SK-N-SH (cell line): ENCODE measurements at regions not wholly inside any gene's neighbourhood (a gene's known extent, or its start where the extent isn't known, plus 50 kb on each side); places are given as distances from the start of the nearest gene placed in this dataset.

Source experiments
- CTCF ChIA-PET: fragments of 300-600, 350-600 bp; formaldehyde crosslinking; extraction: SDS; loops from one replicate; lab custom pipeline; 2021; lab: Yijun Ruan, JAX
- POLR2A ChIA-PET: fragments of 350-600 bp; sonication (Branson Sonifier 250); formaldehyde crosslinking; extraction: SDS; loops from one replicate; lab custom pipeline; 2020; ENCODE audit warnings: antibody characterized with exemption, inconsistent platforms; lab: Yijun Ruan, JAX
- DNase-seq: peaks from one replicate; pipeline ENCODE4 v3.0.0; 2012
- H2AFZ ChIP-seq: fragments of 200-600 bp; sonication (generic); 2 replicates; pipeline ENCODE4 v1.8.1; 2016; ENCODE audit warnings: antibody characterized with exemption, mild to moderate bottlenecking, low read depth
- H3F3A ChIP-seq: fragments of 200-600 bp; sonication (generic); replicated peaks from 2 replicates; pipeline ENCODE3; 2016; ENCODE audit warnings: antibody characterized with exemption, mild to moderate bottlenecking; ENCODE audit not compliant: insufficient read depth
- H3K27ac ChIP-seq, 2 experiments: fragments of 200-500 bp in 1 of 2; fragments of 200-600 bp in 1 of 2; sonication (Bioruptor generic) in 1 of 2; sonication (generic), shearing (Covaris generic) in 1 of 2; 2 replicates each; pipeline versions ENCODE4 v1.5.1 to v1.6.1; 2014 to 2016; ENCODE audit warnings: low read depth in 2 of 2, inconsistent platforms in 1 of 2, low read length in 1 of 2, mild to moderate bottlenecking in 1 of 2, mixed read lengths in 1 of 2
- H3K27me3 ChIP-seq: fragments of 200-600 bp; sonication (generic), shearing (Covaris generic); 2 replicates; pipeline ENCODE4 v1.6.1; 2016; ENCODE audit warnings: mixed run types; ENCODE audit not compliant: insufficient read depth
- H3K36me3 ChIP-seq, 2 experiments: fragments of 200-500 bp in 1 of 2; fragments of 200-600 bp in 1 of 2; sonication (Bioruptor generic) in 1 of 2; sonication (generic) in 1 of 2; replicated peaks in 1 of 2; 2 replicates each; pipeline versions ENCODE3 to v1.5.1; 2014 to 2016; ENCODE audit warnings: low read length in 1 of 2, mild to moderate bottlenecking in 1 of 2; ENCODE audit not compliant: insufficient read depth in 2 of 2, control insufficient read depth in 1 of 2
- H3K4me1 ChIP-seq, 2 experiments: fragments of 200-500 bp in 1 of 2; fragments of 200-600 bp in 1 of 2; sonication (Bioruptor generic) in 1 of 2; sonication (generic), shearing (Covaris generic) in 1 of 2; 2 replicates each; pipeline versions ENCODE4 v1.5.1 to v1.6.1; 2014 to 2016; ENCODE audit warnings: low read depth in 1 of 2, low read length in 1 of 2, mixed run types in 1 of 2; ENCODE audit not compliant: insufficient read depth in 2 of 2, control insufficient read depth in 1 of 2
- H3K4me2 ChIP-seq: fragments of 200-600 bp; sonication (generic), shearing (Covaris generic); 2 replicates; pipeline ENCODE4 v1.6.1; 2017; ENCODE audit warnings: mixed run types
- H3K4me3 ChIP-seq, 2 experiments: fragments of 200-500 bp in 1 of 2; fragments of 200-600 bp in 1 of 2; sonication (Bioruptor generic) in 1 of 2; sonication (generic), shearing (Covaris generic) in 1 of 2; 2 replicates each; pipeline versions ENCODE4 v1.5.1 to v1.8.1; 2014 to 2016; ENCODE audit warnings: low read depth in 2 of 2, inconsistent platforms in 1 of 2, low read length in 1 of 2, mild to moderate bottlenecking in 1 of 2, mixed read lengths in 1 of 2, moderate library complexity in 1 of 2
- H3K79me2 ChIP-seq: fragments of 200-600 bp; sonication (generic); 2 replicates; pipeline ENCODE4 v1.8.1; 2017; ENCODE audit warnings: mild to moderate bottlenecking; ENCODE audit not compliant: insufficient read depth
- H3K9ac ChIP-seq: fragments of 200-600 bp; sonication (generic); 2 replicates; pipeline ENCODE4 v1.6.1; 2017; ENCODE audit warnings: mixed run types
- H3K9me2 ChIP-seq: fragments of 200-600 bp; sonication (generic); 2 replicates; pipeline ENCODE4 v1.6.1; 2017; ENCODE audit warnings: mixed run types
- H3K9me3 ChIP-seq: fragments of 200-600 bp; sonication (generic); 2 replicates; pipeline ENCODE4 v1.6.1; 2017; ENCODE audit warnings: mixed run types, mild to moderate bottlenecking, moderate library complexity
- H4K20me1 ChIP-seq: fragments of 200-600 bp; sonication (generic); 2 replicates; pipeline ENCODE4 v1.6.1; 2017; ENCODE audit warnings: mild to moderate bottlenecking, mixed run types; ENCODE audit not compliant: insufficient read depth
- CTCF ChIP-seq: fragments of 200-600 bp; sonication (generic); IDR thresholded peaks from 2 replicates; pipeline ENCODE4 v1.6.1; 2017; ENCODE audit warnings: antibody characterized with exemption, mild to moderate bottlenecking, moderate library complexity
- EP300 ChIP-seq, 2 experiments: IDR thresholded peaks; 2 replicates each; pipeline versions ENCODE4 v1.4.0 to v1.6.1; 2012; ENCODE audit warnings: borderline replicate concordance in 1 of 2, low read depth in 1 of 2, low read length in 1 of 2
- EZH2phosphoT487 ChIP-seq: fragments of 200-600 bp; sonication (generic); IDR thresholded peaks from 2 replicates; pipeline ENCODE4 v1.6.1; 2017; ENCODE audit warnings: low read depth, mixed run types, mild to moderate bottlenecking, antibody characterized with exemption, moderate library complexity, borderline replicate concordance
- FOXJ3 ChIP-seq: sonication (generic); formaldehyde crosslinking; IDR thresholded peaks from 2 replicates; pipeline ENCODE4 v1.5.1; 2020; ENCODE audit warnings: mild to moderate bottlenecking, missing genetic modification reagents
- FOXM1 ChIP-seq: IDR thresholded peaks from 2 replicates; pipeline ENCODE4 v1.4.0; 2012; ENCODE audit warnings: low read depth, mild to moderate bottlenecking
- GABPA ChIP-seq: IDR thresholded peaks from 2 replicates; pipeline ENCODE4 v1.4.0; 2012; ENCODE audit warnings: low read depth, mild to moderate bottlenecking
- MEF2A ChIP-seq: IDR thresholded peaks from 2 replicates; pipeline ENCODE4 v1.4.0; 2012; ENCODE audit warnings: low read depth, borderline replicate concordance
- MXI1 ChIP-seq: IDR thresholded peaks from 2 replicates; pipeline ENCODE4 v1.6.1; 2012; ENCODE audit warnings: mild to moderate bottlenecking, low read depth, low read length, improper control_type of control experiment
- NRF1 ChIP-seq: IDR thresholded peaks from 2 replicates; pipeline ENCODE4 v1.6.1; 2012; ENCODE audit warnings: low read depth, mild to moderate bottlenecking, low read length
- RAD21 ChIP-seq: IDR thresholded peaks from 2 replicates; pipeline ENCODE4 v1.6.1; 2012; ENCODE audit warnings: mild to moderate bottlenecking, low read length
- RCOR1 ChIP-seq: fragments of 150-350 bp; IDR thresholded peaks from 2 replicates; pipeline ENCODE4 v1.6.1; 2017; ENCODE audit warnings: antibody characterized with exemption, low read length
- REST ChIP-seq: IDR thresholded peaks from 2 replicates; pipeline ENCODE4 v1.6.1; 2012; ENCODE audit warnings: mild to moderate bottlenecking, low read depth, low read length, moderate library complexity
- RFX5 ChIP-seq: IDR thresholded peaks from 2 replicates; pipeline ENCODE4 v1.6.1; 2012; ENCODE audit warnings: mild to moderate bottlenecking, improper control_type of control experiment, low read length
- SIN3A ChIP-seq: IDR thresholded peaks from 2 replicates; pipeline ENCODE4 v1.6.1; 2012; ENCODE audit warnings: low read depth, mild to moderate bottlenecking, low read length, moderate library complexity, borderline replicate concordance
- SMC3 ChIP-seq: IDR thresholded peaks from 2 replicates; pipeline ENCODE4 v1.6.1; 2012; ENCODE audit warnings: low read depth, low read length, improper control_type of control experiment
- TAF1 ChIP-seq: IDR thresholded peaks from 2 replicates; pipeline ENCODE4 v1.6.1; 2012; ENCODE audit warnings: low read depth, mild to moderate bottlenecking, low read length, moderate library complexity, borderline replicate concordance
- TEAD4 ChIP-seq: IDR thresholded peaks from 2 replicates; pipeline ENCODE4 v1.4.0; 2012; ENCODE audit warnings: mild to moderate bottlenecking, borderline replicate concordance; ENCODE audit not compliant: insufficient read depth
- USF2 ChIP-seq: fragments of 150-350 bp; IDR thresholded peaks from 2 replicates; pipeline ENCODE4 v1.6.1; 2017; ENCODE audit warnings: antibody characterized with exemption, low read length, low read depth, borderline replicate concordance
- WGBS: methylation state at CpG from one replicate; pipeline ENCODE4 v1.1.6; 2017; ENCODE audit warnings: low lambda C conversion rate; 5-methylcytosine and 5-hydroxymethylcytosine counted together
- TF ChIP-seq, protein P1 (sequence below): IDR thresholded peaks from 2 replicates; pipeline ENCODE4 v1.4.0; 2012; ENCODE audit warnings: low read depth, borderline replicate concordance
- TF ChIP-seq, protein P2 (sequence below): IDR thresholded peaks from 2 replicates; pipeline ENCODE4 v1.4.0; 2012; ENCODE audit warnings: low read depth, borderline replicate concordance

DNA sequence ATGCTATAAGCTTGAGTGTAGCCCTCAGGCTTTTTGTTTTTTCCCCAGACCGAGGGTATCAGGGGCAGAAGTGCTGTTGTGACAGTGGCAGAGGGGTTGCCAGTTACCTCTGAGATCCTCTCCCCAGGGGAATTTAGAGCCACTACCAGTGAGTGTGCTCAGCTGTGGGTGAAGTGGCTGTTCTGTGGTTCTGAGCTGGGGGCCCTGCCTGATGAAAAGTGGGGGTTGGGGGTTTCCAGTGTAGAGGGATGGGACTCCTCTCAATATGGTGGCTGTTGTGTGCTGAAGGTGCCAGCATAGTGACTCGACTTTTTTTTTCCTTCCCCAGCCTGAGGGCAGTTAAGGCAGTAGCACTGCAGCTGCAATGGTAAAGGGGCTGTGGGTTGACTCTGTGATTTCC is 506.7 kb downstream of the TMEM232 start:
- POLR2A ChIA-PET = no interaction called here
- 6% methylated on average over 2 of the region's 2 CpGs for WGBS
- H3K27me3 ChIP-seq = no peaks in the 10 kb centered on the region
- H3K27ac ChIP-seq = no peak overlapping the region
- H3K4me1 ChIP-seq = no peaks in the 10 kb centered on the region
- no peaks in the 10 kb centered on the region for H4K20me1 ChIP-seq
- no peak for DNase-seq
- no peak overlapping the region for H2AFZ ChIP-seq
- no peak overlapping the region for H3K4me3 ChIP-seq
- H3K4me2 ChIP-seq = no peak overlapping the region
- H3K36me3 ChIP-seq = no peaks in the 10 kb centered on the region
- no peaks in the 10 kb centered on the region; the same call in 1 of the 2 replicates for H3K9me3 ChIP-seq
- no peaks in the 10 kb centered on the region for H3K79me2 ChIP-seq
- TF ChIP-seq FOXJ3 (no peak), CTCF (no peak), FOXM1 (no peak), MEF2A (no peak), MXI1 (no peak), EP300 (IDR thresholded peaks at IDR 0.05; ENCODE audit: borderline replicate concordance in 1 of 2, low read depth in 1 of 2, low read length in 1 of 2) (no peak), USF2 (no peak), RFX5 (no peak)
- TF ChIP-seq, protein P1, sequence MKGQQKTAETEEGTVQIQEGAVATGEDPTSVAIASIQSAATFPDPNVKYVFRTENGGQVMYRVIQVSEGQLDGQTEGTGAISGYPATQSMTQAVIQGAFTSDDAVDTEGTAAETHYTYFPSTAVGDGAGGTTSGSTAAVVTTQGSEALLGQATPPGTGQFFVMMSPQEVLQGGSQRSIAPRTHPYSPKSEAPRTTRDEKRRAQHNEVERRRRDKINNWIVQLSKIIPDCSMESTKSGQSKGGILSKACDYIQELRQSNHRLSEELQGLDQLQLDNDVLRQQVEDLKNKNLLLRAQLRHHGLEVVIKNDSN = no peak
- no peaks in the 10 kb centered on the region for H3F3A ChIP-seq
- CTCF ChIA-PET = no interaction called here
- no peak overlapping the region for H3K9ac ChIP-seq
- H3K9me2 ChIP-seq = no peaks in the 10 kb centered on the region

GRCh38 chr5:110221036-110221435 is 505.4 kb downstream of the TMEM232 start:
- Histone ChIP-seq H3K79me2 (no peaks in the 10 kb centered on the region), H3K9ac (no peak overlapping the region), H2AFZ (no peak overlapping the region), H3K4me2 (no peak overlapping the region), H3F3A (no peaks in the 10 kb centered on the region), H3K27me3 (no peaks in the 10 kb centered on the region), H3K9me3 (peaks cover 6% of the 10 kb centered on the region), H3K36me3 (no peaks in the 10 kb centered on the region), H3K27ac (no peak overlapping the region), H3K4me1 (no peaks in the 10 kb centered on the region), H4K20me1 (no peaks in the 10 kb centered on the region), H3K9me2 (no peaks in the 10 kb centered on the region), H3K4me3 (no peak overlapping the region)
- ChIA-PET POLR2A (no interaction called here), CTCF (no interaction called here)
- DNase-seq = no peak
- WGBS = 7% methylated on average over 2 of the region's 2 CpGs
- TF ChIP-seq RCOR1 (no peak), EZH2phosphoT487 (no peak), SIN3A (no peak), REST (no peak), TAF1 (no peak), NRF1 (no peak), SMC3 (no peak), GABPA (no peak), TEAD4 (no peak), RAD21 (no peak), EP300 (IDR thresholded peaks at IDR 0.05; ENCODE audit: borderline replicate concordance in 1 of 2, low read depth in 1 of 2, low read length in 1 of 2) (no peak)
- TF ChIP-seq, protein P2, sequence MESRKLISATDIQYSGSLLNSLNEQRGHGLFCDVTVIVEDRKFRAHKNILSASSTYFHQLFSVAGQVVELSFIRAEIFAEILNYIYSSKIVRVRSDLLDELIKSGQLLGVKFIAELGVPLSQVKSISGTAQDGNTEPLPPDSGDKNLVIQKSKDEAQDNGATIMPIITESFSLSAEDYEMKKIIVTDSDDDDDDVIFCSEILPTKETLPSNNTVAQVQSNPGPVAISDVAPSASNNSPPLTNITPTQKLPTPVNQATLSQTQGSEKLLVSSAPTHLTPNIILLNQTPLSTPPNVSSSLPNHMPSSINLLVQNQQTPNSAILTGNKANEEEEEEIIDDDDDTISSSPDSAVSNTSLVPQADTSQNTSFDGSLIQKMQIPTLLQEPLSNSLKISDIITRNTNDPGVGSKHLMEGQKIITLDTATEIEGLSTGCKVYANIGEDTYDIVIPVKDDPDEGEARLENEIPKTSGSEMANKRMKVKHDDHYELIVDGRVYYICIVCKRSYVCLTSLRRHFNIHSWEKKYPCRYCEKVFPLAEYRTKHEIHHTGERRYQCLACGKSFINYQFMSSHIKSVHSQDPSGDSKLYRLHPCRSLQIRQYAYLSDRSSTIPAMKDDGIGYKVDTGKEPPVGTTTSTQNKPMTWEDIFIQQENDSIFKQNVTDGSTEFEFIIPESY = no peak
